ENCODE measurements at regions not wholly inside any gene's neighbourhood (a gene's known extent, or its start where the extent isn't known, plus 50 kb on each side); places are given as distances from the start of the nearest gene placed in this dataset.

- no peak for TF ChIP-seq REST (IDR thresholded peaks at IDR 0.05; ENCODE audit: insufficient read depth in 1 of 2, low read depth in 2 of 2, low read length in 2 of 2)
- TF ChIP-seq SIN3A (IDR thresholded peaks at IDR 0.05; ENCODE audit: borderline replicate concordance, insufficient read depth, low read length): no peak
- no peak for TF ChIP-seq POLR2AphosphoS5 (IDR thresholded peaks at IDR 0.05; ENCODE audit: low read depth, low read length)
- no peak for TF ChIP-seq TAF1 (IDR thresholded peaks at IDR 0.05; ENCODE audit: borderline replicate concordance, insufficient read depth, low read length)
- no peak for TF ChIP-seq FOXP2 (optimal IDR thresholded peaks at IDR 0.05; ENCODE audit: borderline replicate concordance, extremely low read depth, extremely low read length, insufficient read depth)
Measured at GRCh38 chr2:7269106-7269643, 352.0 kb downstream of the RNF144A start.

GRCh38 chr2:7270011-7270431 lies 352.8 kb downstream of the RNF144A start:
- TF ChIP-seq POLR2AphosphoS5 (IDR thresholded peaks at IDR 0.05; ENCODE audit: low read depth, low read length) (no peak), REST (IDR thresholded peaks at IDR 0.05; ENCODE audit: insufficient read depth in 1 of 2, low read depth in 2 of 2, low read length in 2 of 2) (no peak), FOXP2 (optimal IDR thresholded peaks at IDR 0.05; ENCODE audit: borderline replicate concordance, extremely low read depth, extremely low read length, insufficient read depth) (no peak), SIN3A (IDR thresholded peaks at IDR 0.05; ENCODE audit: borderline replicate concordance, insufficient read depth, low read length) (no peak), TAF1 (IDR thresholded peaks at IDR 0.05; ENCODE audit: borderline replicate concordance, insufficient read depth, low read length) (no peak)

DNA sequence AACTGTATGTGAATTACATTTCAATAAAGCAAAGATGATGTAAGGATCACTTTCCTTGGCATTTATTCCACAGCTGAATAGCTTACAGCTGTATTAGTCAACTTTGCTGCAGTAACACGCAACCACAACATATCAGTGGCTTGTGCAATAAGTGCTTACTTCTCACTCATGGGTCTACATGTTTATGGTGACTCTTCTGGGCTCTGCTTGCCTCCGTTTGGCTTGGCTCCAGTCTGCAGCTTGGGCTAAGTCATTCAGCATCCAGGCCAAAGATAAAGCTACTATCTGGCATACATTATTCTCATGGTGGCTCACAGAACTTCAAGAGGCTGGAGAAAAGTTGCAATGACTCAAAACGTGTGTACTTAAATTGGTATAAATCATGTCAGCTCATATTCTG lies 355.0 kb downstream of the RNF144A start:
- no peak for TF ChIP-seq POLR2AphosphoS5 (IDR thresholded peaks at IDR 0.05; ENCODE audit: low read depth, low read length)
- TF ChIP-seq REST (IDR thresholded peaks at IDR 0.05; ENCODE audit: insufficient read depth in 1 of 2, low read depth in 2 of 2, low read length in 2 of 2): no peak
- no peak for TF ChIP-seq TAF1 (IDR thresholded peaks at IDR 0.05; ENCODE audit: borderline replicate concordance, insufficient read depth, low read length)
- TF ChIP-seq FOXP2 (optimal IDR thresholded peaks at IDR 0.05; ENCODE audit: borderline replicate concordance, extremely low read depth, extremely low read length, insufficient read depth): no peak

DNA sequence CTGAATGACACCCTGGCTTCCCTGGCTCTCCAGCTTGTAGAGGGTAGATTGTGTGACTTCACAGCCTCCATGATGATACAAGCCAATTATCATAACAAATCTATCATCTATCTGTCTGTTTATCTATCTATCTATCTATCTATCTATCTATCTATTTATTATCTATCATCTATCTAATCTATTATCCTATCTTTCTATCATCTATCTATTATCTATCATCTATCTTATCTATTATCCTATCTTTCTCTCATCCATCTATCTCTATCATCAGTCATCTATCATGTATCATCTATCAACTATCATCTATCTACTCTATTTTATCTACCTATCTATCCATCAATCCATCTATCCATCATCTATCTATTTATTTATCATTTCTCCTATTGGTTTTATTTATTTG lies 361.8 kb downstream of the RNF144A start:
- TF ChIP-seq SIN3A (IDR thresholded peaks at IDR 0.05; ENCODE audit: borderline replicate concordance, insufficient read depth, low read length) (no peak), POLR2AphosphoS5 (IDR thresholded peaks at IDR 0.05; ENCODE audit: low read depth, low read length) (no peak), FOXP2 (optimal IDR thresholded peaks at IDR 0.05; ENCODE audit: borderline replicate concordance, extremely low read depth, extremely low read length, insufficient read depth) (no peak)

GRCh38 chr2:7279421-7279949 lies 362.3 kb downstream of the RNF144A start:
- no peak for TF ChIP-seq REST (IDR thresholded peaks at IDR 0.05; ENCODE audit: insufficient read depth in 1 of 2, low read depth in 2 of 2, low read length in 2 of 2)
- TF ChIP-seq POLR2AphosphoS5 (IDR thresholded peaks at IDR 0.05; ENCODE audit: low read depth, low read length): no peak
- TF ChIP-seq FOXP2 (optimal IDR thresholded peaks at IDR 0.05; ENCODE audit: borderline replicate concordance, extremely low read depth, extremely low read length, insufficient read depth): no peak
- TF ChIP-seq SIN3A (IDR thresholded peaks at IDR 0.05; ENCODE audit: borderline replicate concordance, insufficient read depth, low read length): no peak
- no peak for TF ChIP-seq TAF1 (IDR thresholded peaks at IDR 0.05; ENCODE audit: borderline replicate concordance, insufficient read depth, low read length)
